Left lung (tissue), 4 donors: ENCODE measurements at regions not wholly inside any gene's neighbourhood (a gene's known extent, or its start where the extent isn't known, plus 50 kb on each side); places are given as distances from the start of the nearest gene placed in this dataset.

Source experiments
- ATAC-seq: fragments of 200-7000 bp; cut with Tn5 transposase; one replicate; pipeline ENCODE4 v1.9.1; 2020; ENCODE audit warnings: moderate library complexity
- DNase-seq, 4 donors: peaks; one replicate each; pipeline ENCODE4 v3.0.0-alpha.2; 2013 to 2020
- H3K27ac ChIP-seq, 2 donors: fragments of 200-600 bp; sonication (generic) in 1 of 2; one replicate each; pipeline versions ENCODE4 v1.5.0 to v1.8.0; 2020 to 2021
- H3K27me3 ChIP-seq, 2 donors: fragments of 200-600 bp; sonication (generic) in 1 of 2; one replicate each; pipeline versions ENCODE4 v1.5.0 to v1.8.0; 2020 to 2021
- H3K36me3 ChIP-seq, 2 donors: fragments of 200-600 bp; sonication (generic) in 1 of 2; one replicate each; pipeline versions ENCODE4 v1.5.0 to v1.8.0; 2020 to 2021
- H3K4me1 ChIP-seq, 2 donors: fragments of 200-600 bp; one replicate each; pipeline ENCODE4 v1.8.0; 2021
- H3K4me3 ChIP-seq, 2 donors: fragments of 200-600 bp; sonication (generic) in 1 of 2; one replicate each; pipeline versions ENCODE4 v1.5.0 to v1.8.0; 2020 to 2021; ENCODE audit warnings: mild to moderate bottlenecking in 1 of 2
- H3K9me3 ChIP-seq, 2 donors: fragments of 200-600 bp; sonication (generic) in 1 of 2; one replicate each; pipeline versions ENCODE4 v1.5.0 to v1.8.0; 2020 to 2021
- intact Hi-C, 2 donors: fragments of 100-400 bp; cut with DNase I; formaldehyde crosslinking; loops; one replicate each; pipeline versions ENCODE4 v1.11.2 to v1.14.2; 2022
- TF ChIP-seq, protein P1 (sequence below), 2 donors: fragments of 200-600 bp; sonication (generic) in 1 of 2; IDR thresholded peaks; one replicate each; pipeline versions ENCODE4 v1.5.0 to v1.8.0; 2021; ENCODE audit warnings: antibody characterized with exemption in 2 of 2
- donor health status: DM: no; HTN: yes; CAD: no.
- donor health status: DM: no; HTN: no; CAD: no.

DNA sequence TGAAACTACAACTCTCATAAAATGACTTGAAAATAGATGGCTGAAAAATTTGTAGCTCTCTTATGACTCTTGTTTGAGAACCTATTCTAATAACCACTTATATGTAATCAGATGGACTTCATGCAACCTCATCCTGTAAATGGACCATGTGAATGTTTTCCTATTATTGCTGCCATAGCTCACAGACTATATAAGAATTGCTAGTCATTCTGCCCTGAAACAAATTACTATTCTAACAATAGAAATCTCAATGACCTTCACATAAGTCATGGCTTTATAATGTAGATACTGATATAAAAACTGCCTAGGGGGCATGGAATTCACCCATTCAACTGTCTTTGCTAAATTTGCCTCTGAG, 1111.0 kb upstream of the ATXN8OS start:
- TF ChIP-seq, protein P1, sequence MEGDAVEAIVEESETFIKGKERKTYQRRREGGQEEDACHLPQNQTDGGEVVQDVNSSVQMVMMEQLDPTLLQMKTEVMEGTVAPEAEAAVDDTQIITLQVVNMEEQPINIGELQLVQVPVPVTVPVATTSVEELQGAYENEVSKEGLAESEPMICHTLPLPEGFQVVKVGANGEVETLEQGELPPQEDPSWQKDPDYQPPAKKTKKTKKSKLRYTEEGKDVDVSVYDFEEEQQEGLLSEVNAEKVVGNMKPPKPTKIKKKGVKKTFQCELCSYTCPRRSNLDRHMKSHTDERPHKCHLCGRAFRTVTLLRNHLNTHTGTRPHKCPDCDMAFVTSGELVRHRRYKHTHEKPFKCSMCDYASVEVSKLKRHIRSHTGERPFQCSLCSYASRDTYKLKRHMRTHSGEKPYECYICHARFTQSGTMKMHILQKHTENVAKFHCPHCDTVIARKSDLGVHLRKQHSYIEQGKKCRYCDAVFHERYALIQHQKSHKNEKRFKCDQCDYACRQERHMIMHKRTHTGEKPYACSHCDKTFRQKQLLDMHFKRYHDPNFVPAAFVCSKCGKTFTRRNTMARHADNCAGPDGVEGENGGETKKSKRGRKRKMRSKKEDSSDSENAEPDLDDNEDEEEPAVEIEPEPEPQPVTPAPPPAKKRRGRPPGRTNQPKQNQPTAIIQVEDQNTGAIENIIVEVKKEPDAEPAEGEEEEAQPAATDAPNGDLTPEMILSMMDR (IDR thresholded peaks at IDR 0.05), result no peak
- no peaks in the 10 kb centered on the region for H3K4me1 ChIP-seq
- H3K4me3 ChIP-seq, result no peak overlapping the region
- H3K36me3 ChIP-seq, result no peaks in the 10 kb centered on the region
- ATAC-seq, result no peak
- H3K9me3 ChIP-seq, result peaks cover 0 to 13% of the 10 kb centered on the region in 2 donors
- no peaks in the 10 kb centered on the region for H3K27me3 ChIP-seq
- DNase-seq, result no peak
- intact Hi-C loops, result no loop called here
- H3K27ac ChIP-seq, result no peak overlapping the region

DNA sequence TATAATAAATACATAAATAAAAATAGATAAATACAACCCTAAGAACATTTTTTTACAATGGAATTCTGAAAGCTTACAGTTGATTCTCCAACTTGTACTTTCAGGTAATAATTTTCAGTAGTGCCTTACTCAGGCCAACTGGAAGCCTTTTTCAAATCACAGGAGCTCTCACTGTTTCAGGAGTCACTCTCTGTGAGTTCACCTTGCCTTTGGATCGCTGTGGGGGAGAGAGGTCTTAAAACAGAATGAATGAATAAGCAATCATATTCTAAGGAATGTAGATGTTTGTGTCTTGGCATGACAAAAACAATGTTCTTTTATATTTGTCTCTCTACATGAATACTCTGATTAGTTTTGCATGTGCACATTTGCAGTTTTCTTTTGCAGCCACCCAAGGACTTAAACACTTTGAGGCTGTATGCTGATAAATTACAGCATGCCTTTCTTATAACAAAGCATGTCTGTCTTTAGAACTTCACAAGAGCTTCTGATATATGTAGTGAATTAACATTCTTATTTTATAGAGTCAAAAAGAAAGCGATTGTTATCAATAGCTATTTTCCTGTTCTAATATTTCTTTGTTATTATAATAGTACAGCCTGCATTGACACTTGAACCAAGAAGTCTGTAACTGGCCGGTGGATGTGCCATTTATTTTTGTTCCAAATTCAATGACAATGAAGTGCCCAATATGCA, 1111.5 kb upstream of the ATXN8OS start:
- DNase-seq, result no peak
- Histone ChIP-seq H3K4me1 (no peaks in the 10 kb centered on the region), H3K4me3 (no peak overlapping the region), H3K9me3 (peaks cover 0 to 8% of the 10 kb centered on the region in 2 donors), H3K27me3 (no peaks in the 10 kb centered on the region), H3K27ac (no peak overlapping the region), H3K36me3 (no peaks in the 10 kb centered on the region)
- TF ChIP-seq, protein P1 (IDR thresholded peaks at IDR 0.05), result no peak
- ATAC-seq, result no peak
- intact Hi-C loops, result no loop called here

DNA sequence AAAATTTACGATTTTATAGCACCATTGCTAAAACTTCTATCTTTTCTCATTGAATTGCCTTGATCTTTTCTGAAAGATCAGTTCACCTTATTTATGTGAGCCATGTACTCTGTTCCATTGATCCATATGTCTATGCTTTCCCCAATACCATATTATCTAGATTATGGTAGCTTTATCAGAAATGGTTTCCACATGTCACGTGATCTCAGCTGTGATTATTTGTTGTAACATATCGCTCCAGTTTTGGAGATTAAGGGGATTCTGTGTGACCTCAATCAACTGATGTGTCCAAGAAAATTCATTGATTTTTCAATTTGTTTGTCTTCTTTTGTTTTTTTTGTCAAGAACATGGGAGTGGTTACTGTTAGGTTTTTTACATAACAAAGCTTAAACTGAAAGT, 1114.5 kb upstream of the ATXN8OS start:
- H3K9me3 ChIP-seq, result peaks cover 0 to 1% of the 10 kb centered on the region in 2 donors
- no peak overlapping the region for H3K27ac ChIP-seq
- intact Hi-C loops, result no loop called here
- no peak for ATAC-seq
- no peaks in the 10 kb centered on the region for H3K27me3 ChIP-seq
- no peak overlapping the region for H3K4me3 ChIP-seq
- DNase-seq, result no peak
- no peaks in the 10 kb centered on the region for H3K4me1 ChIP-seq
- TF ChIP-seq, protein P1 (IDR thresholded peaks at IDR 0.05), result no peak
- H3K36me3 ChIP-seq, result no peaks in the 10 kb centered on the region

DNA sequence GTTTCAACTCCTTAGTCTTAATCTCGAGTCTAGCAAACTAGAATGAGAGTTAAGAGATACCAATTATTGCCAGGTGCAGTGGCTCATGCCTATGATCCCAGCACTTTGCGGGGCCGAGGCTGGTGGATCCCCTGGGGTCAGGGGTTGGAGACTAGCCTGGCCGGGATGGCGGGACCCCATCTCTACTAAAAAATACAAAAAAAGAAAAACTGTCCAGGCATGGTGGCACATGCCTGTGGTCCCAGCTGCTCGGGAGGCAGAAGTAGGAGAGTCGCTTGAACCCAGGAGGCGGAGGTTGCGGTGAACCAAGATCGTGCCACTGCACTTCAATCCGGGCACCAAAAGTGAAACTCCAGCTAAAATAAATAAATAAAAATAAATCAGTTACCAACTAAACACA, 1119.5 kb upstream of the ATXN8OS start:
- H3K4me1 ChIP-seq, result no peaks in the 10 kb centered on the region
- no peak overlapping the region for H3K4me3 ChIP-seq
- H3K9me3 ChIP-seq, result peaks cover 0 to 10% of the 10 kb centered on the region in 2 donors
- TF ChIP-seq, protein P1 (IDR thresholded peaks at IDR 0.05), result no peak
- no peak for ATAC-seq
- H3K36me3 ChIP-seq, result no peaks in the 10 kb centered on the region
- DNase-seq, result peak in 1 of 4 donors; percentile 24
- H3K27me3 ChIP-seq, result no peaks in the 10 kb centered on the region
- H3K27ac ChIP-seq, result no peak overlapping the region
- intact Hi-C loops, result no loop called here

DNA sequence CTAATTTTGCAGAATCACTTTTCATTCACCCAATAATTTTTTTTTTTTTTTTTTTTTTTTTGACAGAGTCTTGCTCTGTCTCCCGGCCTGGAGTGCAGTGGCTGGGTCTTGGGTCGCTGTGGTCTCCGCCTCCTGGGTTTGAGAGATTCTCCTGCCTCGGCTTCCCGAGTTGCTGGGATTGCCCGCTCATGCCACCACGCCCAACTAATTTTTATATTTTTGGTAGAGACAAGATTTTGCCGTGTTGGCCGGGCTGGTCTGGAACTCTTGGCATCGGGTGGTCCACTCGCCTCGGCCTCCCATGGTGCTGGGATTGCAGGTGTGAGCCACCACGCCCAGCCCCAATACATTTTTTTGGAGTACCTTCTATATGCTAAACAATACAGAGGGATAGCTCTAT, 1120.0 kb upstream of the ATXN8OS start:
- TF ChIP-seq, protein P1 (IDR thresholded peaks at IDR 0.05), result no peak
- Histone ChIP-seq H3K27me3 (no peaks in the 10 kb centered on the region), H3K27ac (no peak overlapping the region), H3K4me1 (no peaks in the 10 kb centered on the region), H3K4me3 (no peak overlapping the region), H3K36me3 (no peaks in the 10 kb centered on the region), H3K9me3 (peaks cover 0 to 15% of the 10 kb centered on the region in 2 donors)
- DNase-seq, result peak in 1 of 4 donors; percentile 19
- intact Hi-C loops, result no loop called here
- no peak for ATAC-seq
